Stimulated activated CD4-positive, alpha-beta T cell treated with anti-CD3 and anti-CD28 coated beads, Interleukin-15, amount 100 ng/mL, for 1 hour (primary cell): ENCODE measurements at regions not wholly inside any gene's neighbourhood (a gene's known extent, or its start where the extent isn't known, plus 50 kb on each side); places are given as distances from the start of the nearest gene placed in this dataset.

Source experiments
- DNase-seq, 2 donors: peaks; one replicate each; pipeline ENCODE4 v3.0.0-alpha.2; 2020; ENCODE audit warnings: low read depth in 1 of 2, low spot score in 1 of 2

GRCh38 chr5:136698970-136699369, 333.6 kb upstream of the TRPC7 start:
- no peak for DNase-seq

- no peak for DNase-seq
Measured at GRCh38 chr5:136694258-136694657, 328.9 kb upstream of the TRPC7 start.

GRCh38 chr5:136689552-136689951, 324.2 kb upstream of the TRPC7 start:
- no peak for DNase-seq

- no peak for DNase-seq
Measured at GRCh38 chr5:136686192-136686872, 321.0 kb upstream of the TRPC7 start.

GRCh38 chr5:136682986-136683385, 317.6 kb upstream of the TRPC7 start:
- DNase-seq = no peak

GRCh38 chr5:136679233-136679632, 313.9 kb upstream of the TRPC7 start:
- DNase-seq = no peak

GRCh38 chr5:136677217-136677616, 311.9 kb upstream of the TRPC7 start:
- no peak for DNase-seq

GRCh38 chr5:136676685-136677084, 311.3 kb upstream of the TRPC7 start:
- no peak for DNase-seq

- no peak for DNase-seq
Measured at GRCh38 chr5:136675769-136676168, 310.4 kb upstream of the TRPC7 start.

GRCh38 chr5:136674178-136674577, 308.8 kb upstream of the TRPC7 start:
- DNase-seq = no peak

GRCh38 chr5:136667789-136668188, 302.4 kb upstream of the TRPC7 start:
- no peak for DNase-seq

GRCh38 chr5:136666970-136667620, 301.8 kb upstream of the TRPC7 start:
- DNase-seq = no peak

- DNase-seq = no peak
Measured at GRCh38 chr5:136665331-136665730, 300.0 kb upstream of the TRPC7 start.

GRCh38 chr5:136661026-136661425, 295.7 kb upstream of the TRPC7 start:
- DNase-seq = no peak

GRCh38 chr5:136656811-136657210, 291.5 kb upstream of the TRPC7 start:
- no peak for DNase-seq

GRCh38 chr5:136655468-136655867, 290.1 kb upstream of the TRPC7 start:
- no peak for DNase-seq

- DNase-seq = no peak
Measured at GRCh38 chr5:136646915-136647314, 281.6 kb upstream of the TRPC7 start.

- no peak for DNase-seq
Measured at GRCh38 chr5:136642976-136643375, 277.6 kb upstream of the TRPC7 start.

- DNase-seq = no peak
Measured at GRCh38 chr5:136639616-136640015, 274.3 kb upstream of the TRPC7 start.

- DNase-seq = no peak
Measured at GRCh38 chr5:136638084-136638483, 272.7 kb upstream of the TRPC7 start.

- DNase-seq = no peak
Measured at GRCh38 chr5:136636001-136636400, 270.7 kb upstream of the TRPC7 start.

- DNase-seq = no peak
Measured at GRCh38 chr5:136631186-136631585, 265.8 kb upstream of the TRPC7 start.
